ENCODE measurements at regions not wholly inside any gene's neighbourhood (a gene's known extent, or its start where the extent isn't known, plus 50 kb on each side); places are given as distances from the start of the nearest gene placed in this dataset.

- TF ChIP-seq, protein P1, sequence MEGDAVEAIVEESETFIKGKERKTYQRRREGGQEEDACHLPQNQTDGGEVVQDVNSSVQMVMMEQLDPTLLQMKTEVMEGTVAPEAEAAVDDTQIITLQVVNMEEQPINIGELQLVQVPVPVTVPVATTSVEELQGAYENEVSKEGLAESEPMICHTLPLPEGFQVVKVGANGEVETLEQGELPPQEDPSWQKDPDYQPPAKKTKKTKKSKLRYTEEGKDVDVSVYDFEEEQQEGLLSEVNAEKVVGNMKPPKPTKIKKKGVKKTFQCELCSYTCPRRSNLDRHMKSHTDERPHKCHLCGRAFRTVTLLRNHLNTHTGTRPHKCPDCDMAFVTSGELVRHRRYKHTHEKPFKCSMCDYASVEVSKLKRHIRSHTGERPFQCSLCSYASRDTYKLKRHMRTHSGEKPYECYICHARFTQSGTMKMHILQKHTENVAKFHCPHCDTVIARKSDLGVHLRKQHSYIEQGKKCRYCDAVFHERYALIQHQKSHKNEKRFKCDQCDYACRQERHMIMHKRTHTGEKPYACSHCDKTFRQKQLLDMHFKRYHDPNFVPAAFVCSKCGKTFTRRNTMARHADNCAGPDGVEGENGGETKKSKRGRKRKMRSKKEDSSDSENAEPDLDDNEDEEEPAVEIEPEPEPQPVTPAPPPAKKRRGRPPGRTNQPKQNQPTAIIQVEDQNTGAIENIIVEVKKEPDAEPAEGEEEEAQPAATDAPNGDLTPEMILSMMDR (conservative IDR thresholded peaks at IDR 0.05; ENCODE audit: low read length) = no peak
- no peak for DNase-seq (ENCODE audit: low read depth)
- no peak overlapping the region for H3K4me3 ChIP-seq (ENCODE audit: low read length)
Observed at GRCh38 chr2:21916934-21917522, 793.3 kb downstream of the TDRD15 start.

- DNase-seq (ENCODE audit: low read depth) = no peak
- no peak overlapping the region for H3K4me3 ChIP-seq (ENCODE audit: low read length)
- TF ChIP-seq, protein P1 (conservative IDR thresholded peaks at IDR 0.05; ENCODE audit: low read length) = no peak
Observed at GRCh38 chr2:21920721-21921120, 797.0 kb downstream of the TDRD15 start.

- no peak overlapping the region for H3K4me3 ChIP-seq (ENCODE audit: low read length)
- DNase-seq (ENCODE audit: low read depth) = no peak
- TF ChIP-seq, protein P1 (conservative IDR thresholded peaks at IDR 0.05; ENCODE audit: low read length) = no peak
Observed at GRCh38 chr2:21924640-21925285, 801.0 kb downstream of the TDRD15 start.

- TF ChIP-seq, protein P1 (conservative IDR thresholded peaks at IDR 0.05; ENCODE audit: low read length) = no peak
- no peak overlapping the region for H3K4me3 ChIP-seq (ENCODE audit: low read length)
- DNase-seq (ENCODE audit: low read depth) = no peak
Observed at GRCh38 chr2:21928292-21928691, 804.5 kb downstream of the TDRD15 start.

DNA sequence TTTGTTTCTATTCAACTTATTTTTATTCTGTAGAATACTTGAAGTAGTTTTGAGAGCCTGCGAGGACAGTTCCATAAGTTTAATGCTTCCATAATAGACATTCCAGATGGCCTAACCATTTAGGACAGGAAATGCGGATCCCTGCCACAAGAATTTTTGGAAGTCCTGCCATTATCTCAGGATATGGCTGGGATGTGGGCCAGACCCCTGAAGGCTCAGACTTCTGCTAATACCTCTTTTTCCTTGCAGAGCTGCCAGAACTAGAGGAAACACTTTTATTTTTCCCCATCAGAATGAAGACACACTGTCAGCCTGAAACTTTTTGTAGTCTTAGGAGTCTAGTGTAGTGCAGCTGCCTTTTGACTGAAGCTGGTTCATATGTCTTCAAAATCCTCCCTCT lies 806.5 kb downstream of the TDRD15 start:
- no peak overlapping the region for H3K4me3 ChIP-seq (ENCODE audit: low read length)
- TF ChIP-seq, protein P1 (conservative IDR thresholded peaks at IDR 0.05; ENCODE audit: low read length) = no peak
- DNase-seq (ENCODE audit: low read depth) = no peak

- no peak overlapping the region for H3K4me3 ChIP-seq (ENCODE audit: low read length)
- TF ChIP-seq, protein P1 (conservative IDR thresholded peaks at IDR 0.05; ENCODE audit: low read length) = no peak
- DNase-seq (ENCODE audit: low read depth) = no peak
Observed at GRCh38 chr2:21939967-21940366, 816.2 kb downstream of the TDRD15 start.

DNA sequence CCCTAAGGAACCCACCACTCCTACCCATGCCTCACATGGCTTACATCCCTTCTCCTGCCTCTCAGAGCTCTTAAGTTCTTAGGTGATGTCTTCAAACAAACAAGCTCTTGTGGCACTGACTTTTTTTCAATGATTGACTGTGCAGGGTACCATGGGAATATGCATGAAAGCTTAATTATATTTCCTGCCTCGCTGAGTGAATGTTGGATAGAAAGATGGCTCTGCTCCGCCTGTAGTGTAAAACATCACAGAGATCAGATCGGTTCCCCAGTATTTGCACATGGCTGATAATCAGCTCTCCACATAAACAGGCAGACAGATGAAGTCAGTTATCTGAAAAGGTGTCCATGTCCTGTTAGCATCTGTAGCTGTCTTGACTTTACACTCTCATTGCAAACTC lies 820.8 kb downstream of the TDRD15 start:
- DNase-seq (ENCODE audit: low read depth) = no peak

More for the DNA sequence above, 820.8 kb downstream of the TDRD15 start:
- no peak overlapping the region for H3K4me3 ChIP-seq (ENCODE audit: low read length)
- TF ChIP-seq, protein P1 (conservative IDR thresholded peaks at IDR 0.05; ENCODE audit: low read length) = no peak

All from AG10803 (cell line).